NB4 (cell line): ENCODE measurements at regions not wholly inside any gene's neighbourhood (a gene's known extent, or its start where the extent isn't known, plus 50 kb on each side); places are given as distances from the start of the nearest gene placed in this dataset.

Experiments
- DNase-seq: peaks from one replicate; pipeline ENCODE4 v3.0.0; 2010; ENCODE audit warnings: low read depth
- H3K4me3 ChIP-seq: one replicate; pipeline ENCODE4 v1.5.1; 2011; ENCODE audit warnings: mild to moderate bottlenecking, low read depth, low read length, moderate library complexity
- MYC ChIP-seq: IDR thresholded peaks from 2 replicates; pipeline ENCODE4 v1.6.1; 2011; ENCODE audit warnings: low read depth, low read length
- POLR2A ChIP-seq: IDR thresholded peaks from 2 replicates; pipeline ENCODE4 v1.6.1; 2011; ENCODE audit warnings: mild to moderate bottlenecking; ENCODE audit not compliant: insufficient read length; ENCODE audit errors: extremely low read depth
- TF ChIP-seq, protein P1 (sequence below): IDR thresholded peaks from 2 replicates; pipeline ENCODE4 v1.6.1; 2011; ENCODE audit warnings: low read depth, low read length
- TF ChIP-seq, protein P2 (sequence below): IDR thresholded peaks from one replicate; pipeline ENCODE4 v1.5.1; 2012; ENCODE audit warnings: low read depth, low read length

DNA sequence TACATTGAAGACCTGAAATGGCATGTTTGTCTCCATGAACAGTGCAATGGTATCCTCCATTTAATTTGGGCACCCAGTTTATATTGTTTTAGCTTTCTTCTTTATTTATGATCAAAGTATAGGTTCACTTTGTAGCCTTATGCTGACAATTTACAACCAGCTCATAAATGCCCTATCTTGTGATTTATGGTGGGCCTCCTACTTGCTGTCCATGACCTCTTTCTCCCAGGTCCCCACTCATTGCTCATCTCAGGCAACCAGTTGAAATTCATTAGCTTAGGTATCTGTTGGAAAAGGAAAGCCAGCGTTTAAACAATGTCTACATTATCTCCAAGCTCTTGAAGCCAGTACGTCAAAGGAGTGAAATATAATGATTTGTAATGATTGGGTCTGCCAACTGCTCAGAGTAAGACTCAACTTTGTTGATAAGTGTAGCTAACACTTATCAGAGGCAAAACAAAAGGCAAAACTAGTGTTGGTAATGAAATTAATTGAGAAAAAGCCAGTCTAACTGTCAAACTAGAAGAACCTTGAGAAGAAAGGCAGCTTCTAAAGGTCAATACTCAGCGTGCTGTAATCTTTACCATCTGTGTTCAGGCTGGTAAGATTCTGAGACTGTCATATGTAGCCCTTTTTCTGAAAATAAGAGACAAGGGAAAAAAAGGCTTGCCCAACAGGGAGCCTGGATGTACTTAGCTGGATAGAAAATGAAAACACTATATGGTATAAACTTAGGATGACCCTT is 695.9 kb downstream of the EPHA4 start:
- TF ChIP-seq, protein P1, sequence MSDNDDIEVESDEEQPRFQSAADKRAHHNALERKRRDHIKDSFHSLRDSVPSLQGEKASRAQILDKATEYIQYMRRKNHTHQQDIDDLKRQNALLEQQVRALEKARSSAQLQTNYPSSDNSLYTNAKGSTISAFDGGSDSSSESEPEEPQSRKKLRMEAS: no peak
- TF ChIP-seq MYC (no peak), POLR2A (no peak)
- TF ChIP-seq, protein P2, sequence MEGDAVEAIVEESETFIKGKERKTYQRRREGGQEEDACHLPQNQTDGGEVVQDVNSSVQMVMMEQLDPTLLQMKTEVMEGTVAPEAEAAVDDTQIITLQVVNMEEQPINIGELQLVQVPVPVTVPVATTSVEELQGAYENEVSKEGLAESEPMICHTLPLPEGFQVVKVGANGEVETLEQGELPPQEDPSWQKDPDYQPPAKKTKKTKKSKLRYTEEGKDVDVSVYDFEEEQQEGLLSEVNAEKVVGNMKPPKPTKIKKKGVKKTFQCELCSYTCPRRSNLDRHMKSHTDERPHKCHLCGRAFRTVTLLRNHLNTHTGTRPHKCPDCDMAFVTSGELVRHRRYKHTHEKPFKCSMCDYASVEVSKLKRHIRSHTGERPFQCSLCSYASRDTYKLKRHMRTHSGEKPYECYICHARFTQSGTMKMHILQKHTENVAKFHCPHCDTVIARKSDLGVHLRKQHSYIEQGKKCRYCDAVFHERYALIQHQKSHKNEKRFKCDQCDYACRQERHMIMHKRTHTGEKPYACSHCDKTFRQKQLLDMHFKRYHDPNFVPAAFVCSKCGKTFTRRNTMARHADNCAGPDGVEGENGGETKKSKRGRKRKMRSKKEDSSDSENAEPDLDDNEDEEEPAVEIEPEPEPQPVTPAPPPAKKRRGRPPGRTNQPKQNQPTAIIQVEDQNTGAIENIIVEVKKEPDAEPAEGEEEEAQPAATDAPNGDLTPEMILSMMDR: no peak

DNA sequence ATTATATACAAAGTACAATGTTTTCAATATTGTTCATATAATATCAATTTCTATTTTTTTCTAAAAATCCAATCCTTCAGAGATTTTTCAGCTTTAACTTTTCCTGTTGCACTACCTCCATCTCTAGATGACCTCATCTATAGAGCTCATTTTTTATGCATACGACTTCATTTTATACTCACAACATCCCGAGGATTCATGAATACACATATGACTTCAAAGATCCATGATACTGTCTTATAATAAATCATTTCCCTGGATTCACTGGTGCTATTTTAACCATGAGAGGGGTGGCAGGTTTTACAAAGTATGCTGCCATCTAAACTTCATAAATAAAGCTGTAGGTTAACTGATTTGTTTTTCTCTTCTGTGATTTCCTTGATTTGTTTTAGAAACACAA is 694.6 kb downstream of the EPHA4 start:
- no peak for DNase-seq
- TF ChIP-seq, protein P2: no peak
- TF ChIP-seq POLR2A: no peak
- TF ChIP-seq, protein P1: no peak
- no peak for TF ChIP-seq MYC
- no peak overlapping the region for H3K4me3 ChIP-seq

More for the DNA sequence above, 695.9 kb downstream of the EPHA4 start:
- H3K4me3 ChIP-seq: no peak overlapping the region
- no peak for DNase-seq

DNA sequence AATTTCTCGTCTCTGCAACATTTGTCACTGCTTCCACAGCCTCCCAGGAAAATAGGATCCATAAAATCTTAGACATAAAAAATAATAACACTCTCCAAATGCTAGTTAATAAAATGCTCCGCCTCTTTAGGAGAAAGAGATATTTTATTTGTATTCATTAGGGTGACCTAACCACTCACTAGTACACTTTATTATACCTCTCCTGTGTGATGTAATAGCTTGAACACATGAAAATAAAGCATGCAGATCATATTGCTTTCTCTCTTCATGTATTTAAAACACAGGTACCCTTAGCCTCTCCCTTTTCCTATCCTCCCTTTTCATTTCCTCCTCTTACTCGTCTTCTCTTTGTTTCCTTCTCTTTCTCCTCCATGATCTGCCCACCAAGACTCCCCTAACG is 694.2 kb downstream of the EPHA4 start:
- no peak overlapping the region for H3K4me3 ChIP-seq
- TF ChIP-seq, protein P1: no peak
- TF ChIP-seq MYC: no peak
- no peak for TF ChIP-seq POLR2A
- TF ChIP-seq, protein P2: no peak
- DNase-seq: no peak

DNA sequence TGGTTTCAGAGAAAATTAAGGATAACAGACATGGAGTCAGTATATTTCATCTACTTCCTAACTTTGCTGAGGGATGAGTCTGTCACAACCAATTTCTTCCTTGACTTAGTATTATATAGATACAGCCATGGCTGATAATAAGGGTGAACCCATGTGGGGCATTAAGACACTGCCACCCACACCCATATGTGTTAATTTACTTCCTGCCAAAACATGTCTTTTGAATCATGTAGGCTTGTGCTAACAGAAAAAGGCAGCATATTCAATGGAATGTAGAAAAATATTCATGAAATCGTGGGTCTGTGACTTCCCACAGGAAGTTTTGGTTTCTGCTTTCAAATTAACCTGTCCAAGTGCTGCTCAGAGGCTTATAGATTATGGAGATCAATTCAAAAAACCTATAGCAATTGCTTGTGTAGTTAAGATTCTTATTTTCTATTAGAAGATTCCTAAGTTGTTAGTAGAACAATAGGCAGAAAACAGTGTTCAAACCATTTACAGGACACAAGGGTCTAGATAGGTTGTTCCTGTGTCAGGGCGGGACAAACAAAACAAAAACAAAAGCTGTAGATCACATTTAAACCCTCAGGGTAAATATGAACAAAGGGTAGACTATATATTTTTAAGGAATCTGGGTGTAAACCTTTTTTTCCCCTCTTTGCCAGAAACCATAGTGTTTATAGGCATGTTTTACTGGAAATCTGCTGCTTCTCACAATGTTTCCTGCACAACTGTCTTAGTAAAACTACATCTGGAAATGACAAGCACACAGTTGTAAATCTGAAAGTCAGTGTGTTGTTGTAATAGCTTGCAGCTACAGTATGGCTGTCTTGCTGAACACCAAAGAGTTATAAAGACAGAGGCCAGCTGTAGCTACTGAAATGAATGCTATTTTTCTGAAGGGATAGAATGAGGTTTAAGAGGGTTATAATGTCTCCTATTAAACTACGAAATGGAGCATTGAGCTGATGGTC is 691.2 kb downstream of the EPHA4 start:
- H3K4me3 ChIP-seq: no peak overlapping the region
- TF ChIP-seq MYC: no peak
- TF ChIP-seq, protein P2: no peak
- DNase-seq: no peak

DNA sequence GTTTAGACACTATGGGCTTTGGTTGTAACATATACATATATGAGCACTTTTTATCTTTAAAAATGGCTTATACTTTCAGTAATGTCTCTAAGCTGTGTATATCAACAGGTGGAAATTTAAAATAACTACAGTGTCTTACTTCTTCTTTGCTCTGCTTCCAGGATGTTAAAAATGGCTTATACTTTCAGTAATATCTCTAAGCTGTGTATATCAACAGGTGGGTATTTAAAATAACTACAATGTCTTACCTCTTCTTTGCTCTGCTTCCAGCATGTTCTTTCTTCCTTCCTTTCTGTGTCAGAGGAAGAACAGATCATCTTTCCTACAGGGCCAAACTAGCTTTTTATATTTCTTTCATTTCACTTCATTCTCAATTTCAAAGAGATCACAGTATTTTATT is 689.6 kb downstream of the EPHA4 start:
- no peak for DNase-seq
- TF ChIP-seq, protein P2: no peak
- no peak overlapping the region for H3K4me3 ChIP-seq
